IMR-90 (cell line): ENCODE measurements at regions not wholly inside any gene's neighbourhood (a gene's known extent, or its start where the extent isn't known, plus 50 kb on each side); places are given as distances from the start of the nearest gene placed in this dataset.

Experiments
- ATAC-seq: fragments of 200-7000 bp; cut with Tn5 transposase; 2 replicates; pipeline ENCODE4 v1.9.1; 2020; ENCODE audit warnings: low read depth, mild to moderate bottlenecking, moderate library complexity
- BruUV-seq: library from RNA; stranded (reverse); fragments of 400-500 nt; replicated peaks from 2 replicates; lab custom pipeline; 2021; lab: Mats Ljungman, UMichigan
- CTCF ChIA-PET: fragments of 300-600 bp; formaldehyde crosslinking; extraction: SDS; loops from one replicate; lab custom pipeline; 2021; ENCODE audit warnings: antibody characterized with exemption; lab: Yijun Ruan, JAX
- POLR2A ChIA-PET: fragments of 300-600 bp; sonication (Branson Sonifier 250); formaldehyde crosslinking; loops from one replicate; lab custom pipeline; 2022; ENCODE audit warnings: antibody characterized with exemption; ENCODE audit not compliant: unreplicated experiment; lab: Charles Lee
- DNase-seq: peaks from one replicate; pipeline ENCODE4 v3.0.0; 2013
- H2AFZ ChIP-seq: replicated peaks from 2 replicates; pipeline ENCODE3; 2013; ENCODE audit warnings: low read length, mild to moderate bottlenecking; ENCODE audit not compliant: poor library complexity
- H2AK5ac ChIP-seq: 2 replicates; pipeline ENCODE4 v1.6.1; 2013; ENCODE audit warnings: low read depth, low read length, inconsistent platforms
- H2AK9ac ChIP-seq: replicated peaks from 2 replicates; pipeline ENCODE3; 2013; ENCODE audit warnings: mild to moderate bottlenecking, low read depth, low read length, moderate library complexity; ENCODE audit not compliant: poor library complexity
- H2BK120ac ChIP-seq: 2 replicates; pipeline ENCODE4 v1.6.1; 2013; ENCODE audit warnings: low read depth, low read length, inconsistent platforms
- H2BK15ac ChIP-seq: 3 replicates; pipeline ENCODE4 v1.6.1; 2013; ENCODE audit warnings: low read depth, low read length, inconsistent platforms
- H2BK20ac ChIP-seq: 2 replicates; pipeline ENCODE4 v1.6.1; 2013; ENCODE audit warnings: low read depth, mild to moderate bottlenecking, inconsistent platforms, low read length, moderate library complexity
- H2BK5ac ChIP-seq: 2 replicates; pipeline ENCODE4 v1.6.1; 2013; ENCODE audit warnings: mild to moderate bottlenecking, low read depth, low read length, inconsistent platforms; ENCODE audit not compliant: poor library complexity, severe bottlenecking
- H3K14ac ChIP-seq: replicated peaks from 2 replicates; pipeline ENCODE4 v1.6.1; 2013; ENCODE audit warnings: low read depth, low read length, inconsistent platforms
- H3K18ac ChIP-seq: 2 replicates; pipeline ENCODE4 v1.6.1; 2013; ENCODE audit warnings: low read depth, low read length, control low read depth
- H3K23ac ChIP-seq: 2 replicates; pipeline ENCODE4 v1.6.1; 2013; ENCODE audit warnings: low read depth, low read length, inconsistent platforms
- H3K27ac ChIP-seq: 2 replicates; pipeline ENCODE4 v1.5.1; 2013; ENCODE audit warnings: mild to moderate bottlenecking, control low read depth, low read length; ENCODE audit not compliant: insufficient read depth
- H3K27me3 ChIP-seq: 2 replicates; pipeline ENCODE4 v1.6.1; 2013; ENCODE audit warnings: low read length; ENCODE audit not compliant: control insufficient read depth, insufficient read depth
- H3K36me3 ChIP-seq: 2 replicates; pipeline ENCODE4 v1.6.1; 2013; ENCODE audit warnings: low read length, mixed read lengths; ENCODE audit not compliant: control insufficient read depth, insufficient read depth
- H3K4ac ChIP-seq: 2 replicates; pipeline ENCODE4 v1.6.1; 2013; ENCODE audit warnings: low read depth, low read length, inconsistent platforms
- H3K4me1 ChIP-seq: 2 replicates; pipeline ENCODE4 v1.6.1; 2013; ENCODE audit warnings: low read length, mixed read lengths; ENCODE audit not compliant: control insufficient read depth, insufficient read depth
- H3K4me2 ChIP-seq: 2 replicates; pipeline ENCODE4 v1.6.1; 2013; ENCODE audit warnings: low read depth, mild to moderate bottlenecking, control low read depth, low read length, moderate library complexity
- H3K4me3 ChIP-seq: 2 replicates; pipeline ENCODE4 v1.5.1; 2013; ENCODE audit warnings: low read depth, mild to moderate bottlenecking, control low read depth, low read length, moderate library complexity; ENCODE audit not compliant: insufficient read depth
- H3K56ac ChIP-seq: 2 replicates; pipeline ENCODE4 v1.6.1; 2013; ENCODE audit warnings: low read length, inconsistent platforms; ENCODE audit not compliant: insufficient read depth; ENCODE audit errors: extremely low read depth
- H3K79me1 ChIP-seq, 2 experiments: 2 replicates each; pipeline ENCODE4 v1.6.1; 2013; ENCODE audit warnings: low read length in 2 of 2, inconsistent platforms in 1 of 2, low read depth in 1 of 2
- H3K9ac ChIP-seq: 2 replicates; pipeline ENCODE4 v1.6.1; 2013; ENCODE audit warnings: low read depth, low read length, control low read depth
- H3K9me1 ChIP-seq: 2 replicates; pipeline ENCODE4 v1.6.1; 2013; ENCODE audit warnings: low read length, inconsistent platforms; ENCODE audit not compliant: insufficient read depth
- H3K9me3 ChIP-seq: 2 replicates; pipeline ENCODE4 v1.6.1; 2013; ENCODE audit warnings: low read length; ENCODE audit not compliant: control insufficient read depth, insufficient read depth
- H4K20me1 ChIP-seq: 2 replicates; pipeline ENCODE4 v1.6.1; 2013; ENCODE audit warnings: low read length, inconsistent platforms; ENCODE audit not compliant: insufficient read depth
- H4K5ac ChIP-seq: 2 replicates; pipeline ENCODE4 v1.6.1; 2013; ENCODE audit warnings: mild to moderate bottlenecking, low read depth, low read length, control low read depth
- H4K8ac ChIP-seq, 2 experiments: 2 replicates each; pipeline ENCODE4 v1.6.1; 2013; ENCODE audit warnings: low read depth in 2 of 2, low read length in 2 of 2, control low read depth in 1 of 2, inconsistent platforms in 1 of 2
- H4K91ac ChIP-seq: 2 replicates; pipeline ENCODE4 v1.6.1; 2013; ENCODE audit warnings: low read depth, low read length, inconsistent platforms; ENCODE audit not compliant: insufficient read depth
- BHLHE40 ChIP-seq: fragments of 150-350 bp; IDR thresholded peaks from 2 replicates; pipeline ENCODE4 v1.6.1; 2016; ENCODE audit warnings: mild to moderate bottlenecking, low read depth, low read length
- CTCF ChIP-seq: conservative IDR thresholded peaks from 2 replicates; pipeline ENCODE4 v1.5.1; 2012; ENCODE audit warnings: mild to moderate bottlenecking, low read depth, low read length, improper control_type of control experiment
- ELK1 ChIP-seq: fragments of 150-350 bp; IDR thresholded peaks from 2 replicates; pipeline ENCODE4 v1.6.1; 2016; ENCODE audit warnings: low read depth, mild to moderate bottlenecking, low read length, moderate library complexity, borderline replicate concordance
- MAFK ChIP-seq: IDR thresholded peaks from 2 replicates; pipeline ENCODE4 v1.6.1; 2012; ENCODE audit warnings: low read depth, low read length, improper control_type of control experiment
- MAZ ChIP-seq: IDR thresholded peaks from 2 replicates; pipeline ENCODE4 v1.6.1; 2012; ENCODE audit warnings: low read depth, mild to moderate bottlenecking, low read length, improper control_type of control experiment, moderate library complexity, borderline replicate concordance
- NFE2L2 ChIP-seq: fragments of 150-350 bp; IDR thresholded peaks from 2 replicates; pipeline ENCODE4 v1.6.1; 2016; ENCODE audit warnings: low read depth, mild to moderate bottlenecking, low read length
- POLR2A ChIP-seq: IDR thresholded peaks from 2 replicates; pipeline ENCODE4 v1.6.1; 2012; ENCODE audit warnings: mild to moderate bottlenecking, low read depth, low read length
- RFX5 ChIP-seq: IDR thresholded peaks from 2 replicates; pipeline ENCODE4 v1.8.0; 2012; ENCODE audit warnings: low read depth, mild to moderate bottlenecking, low read length, moderate library complexity
- USF2 ChIP-seq: fragments of 150-350 bp; IDR thresholded peaks from 2 replicates; pipeline ENCODE4 v1.6.1; 2017; ENCODE audit warnings: mild to moderate bottlenecking, antibody characterized with exemption, low read length, low read depth
- WGBS, 2 experiments: methylation state at CpG; one replicate each; pipeline versions ENCODE4 v1.1.5 to v1.1.7; 2013; ENCODE audit warnings: missing lambda C conversion rate in 2 of 2; ENCODE audit not compliant: insufficient read length in 1 of 2; ENCODE audit errors: extremely low coverage in 2 of 2; 5-methylcytosine and 5-hydroxymethylcytosine counted together
- dilution Hi-C: fragments of 300-500 bp; cut with HindIII; formaldehyde crosslinking; loops from one replicate; pipeline ENCODE4 v1.14.3; 2018; ENCODE audit warnings: low sequenced_read_pairs; ENCODE audit not compliant: unreplicated experiment
- in situ Hi-C: fragments of 300-500 bp; cut with MboI; formaldehyde crosslinking; loops from 3 replicates; pipeline ENCODE4 v1.14.3; 2019; ENCODE audit warnings: low sequenced_read_pairs, inconsistent platforms, mixed read lengths
- intact Hi-C: fragments of 100-400 bp; cut with micrococcal nuclease; formaldehyde crosslinking; loops from 2 replicates; pipeline ENCODE4 v1.10.0; 2022

GRCh38 chr6:135707426-135707825, 144.1 kb upstream of the PDE7B start:
- Histone ChIP-seq H4K8ac (no peak overlapping the region), H3K4ac (no peak overlapping the region), H3K79me1 (no peaks in the 10 kb centered on the region), H3K9me1 (0 out of 2 replicates have a peak, but pooled peaks cover 3% of the 10 kb centered on the region), H3K4me1 (no peaks in the 10 kb centered on the region), H2AFZ (no peak overlapping the region), H3K18ac (no peak overlapping the region), H3K23ac (no peak overlapping the region), H4K5ac (no peak overlapping the region), H3K27me3 (no peaks in the 10 kb centered on the region), H2AK5ac (no peak overlapping the region), H3K4me3 (no peak overlapping the region), H3K27ac (no peak overlapping the region), H4K91ac (no peak overlapping the region), H2BK120ac (no peak overlapping the region), H3K36me3 (no peaks in the 10 kb centered on the region), H2BK15ac (no peak overlapping the region), H2AK9ac (no peak overlapping the region), H2BK20ac (no peak overlapping the region), H3K9me3 (no peaks in the 10 kb centered on the region), H4K20me1 (no peaks in the 10 kb centered on the region), H2BK5ac (no peak overlapping the region), H3K9ac (no peak overlapping the region), H3K56ac (no peak overlapping the region), H3K14ac (no peak overlapping the region), H3K4me2 (no peak overlapping the region)
- ChIA-PET POLR2A (no interaction called here), CTCF (no interaction called here)
- dilution Hi-C loops, result no loop called here
- BruUV-seq, result no TSS peak
- WGBS, 2 experiments, result no CpG with 5 or more reads among the region's 1 CpG
- in situ Hi-C loops, result no loop called here
- intact Hi-C loops, result no loop called here
- DNase-seq, result no peak
- no peak for TF ChIP-seq MAZ
- TF ChIP-seq POLR2A, result no peak
- no peak for TF ChIP-seq NFE2L2
- no peak for TF ChIP-seq ELK1
- TF ChIP-seq CTCF, result no peak
- TF ChIP-seq MAFK, result no peak
- no peak for TF ChIP-seq USF2
- no peak for TF ChIP-seq RFX5
- no peak for TF ChIP-seq BHLHE40
- no peak for ATAC-seq
